Breast epithelium (tissue), 3 donors: ENCODE measurements at regions not wholly inside any gene's neighbourhood (a gene's known extent, or its start where the extent isn't known, plus 50 kb on each side); places are given as distances from the start of the nearest gene placed in this dataset.

Source experiments
- POLR2A ChIP-seq: fragments of 450-650 bp; IDR thresholded peaks from one replicate; pipeline ENCODE4 v1.6.1; 2016; ENCODE audit warnings: antibody characterized with exemption, mild to moderate bottlenecking, moderate library complexity
- TF ChIP-seq, protein P1 (sequence below), 3 donors: fragments of 450-650 bp; IDR thresholded peaks; one replicate each; pipeline ENCODE4 v1.5.1; 2016 to 2017; ENCODE audit warnings: antibody characterized with exemption in 3 of 3, mild to moderate bottlenecking in 3 of 3, moderate library complexity in 3 of 3

DNA sequence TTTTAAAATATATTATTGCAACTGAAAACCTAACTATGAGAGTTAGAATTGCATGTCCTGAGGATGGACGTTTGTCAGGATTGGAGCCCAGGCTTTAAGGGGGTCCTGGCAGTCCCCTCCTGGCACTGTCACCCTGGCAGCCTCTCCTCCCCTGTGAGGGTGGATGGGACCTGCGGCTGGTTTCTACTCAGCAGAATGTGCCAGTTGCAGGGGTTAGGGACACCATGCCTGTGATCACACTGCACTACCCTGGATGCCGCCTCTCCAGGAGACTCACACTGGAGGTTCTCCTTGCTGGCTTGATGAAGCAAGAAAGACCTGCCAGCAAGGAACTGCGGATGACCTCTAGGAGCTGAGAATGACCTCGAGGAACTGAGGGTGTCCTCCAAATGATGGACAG, 356.7 kb upstream of the MYT1L start:
- TF ChIP-seq, protein P1, sequence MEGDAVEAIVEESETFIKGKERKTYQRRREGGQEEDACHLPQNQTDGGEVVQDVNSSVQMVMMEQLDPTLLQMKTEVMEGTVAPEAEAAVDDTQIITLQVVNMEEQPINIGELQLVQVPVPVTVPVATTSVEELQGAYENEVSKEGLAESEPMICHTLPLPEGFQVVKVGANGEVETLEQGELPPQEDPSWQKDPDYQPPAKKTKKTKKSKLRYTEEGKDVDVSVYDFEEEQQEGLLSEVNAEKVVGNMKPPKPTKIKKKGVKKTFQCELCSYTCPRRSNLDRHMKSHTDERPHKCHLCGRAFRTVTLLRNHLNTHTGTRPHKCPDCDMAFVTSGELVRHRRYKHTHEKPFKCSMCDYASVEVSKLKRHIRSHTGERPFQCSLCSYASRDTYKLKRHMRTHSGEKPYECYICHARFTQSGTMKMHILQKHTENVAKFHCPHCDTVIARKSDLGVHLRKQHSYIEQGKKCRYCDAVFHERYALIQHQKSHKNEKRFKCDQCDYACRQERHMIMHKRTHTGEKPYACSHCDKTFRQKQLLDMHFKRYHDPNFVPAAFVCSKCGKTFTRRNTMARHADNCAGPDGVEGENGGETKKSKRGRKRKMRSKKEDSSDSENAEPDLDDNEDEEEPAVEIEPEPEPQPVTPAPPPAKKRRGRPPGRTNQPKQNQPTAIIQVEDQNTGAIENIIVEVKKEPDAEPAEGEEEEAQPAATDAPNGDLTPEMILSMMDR (IDR thresholded peaks at IDR 0.05): no peak
- TF ChIP-seq POLR2A: no peak
